HG02623 (cell line): ENCODE measurements at regions not wholly inside any gene's neighbourhood (a gene's known extent, or its start where the extent isn't known, plus 50 kb on each side); places are given as distances from the start of the nearest gene placed in this dataset.

ENCODE experiments used
- ATAC-seq: cut with Tn5 transposase; IDR thresholded peaks from one replicate; pipeline ENCODE4 v1.9.1; 2021; ENCODE audit warnings: moderate library complexity; ENCODE audit not compliant: unreplicated experiment

DNA sequence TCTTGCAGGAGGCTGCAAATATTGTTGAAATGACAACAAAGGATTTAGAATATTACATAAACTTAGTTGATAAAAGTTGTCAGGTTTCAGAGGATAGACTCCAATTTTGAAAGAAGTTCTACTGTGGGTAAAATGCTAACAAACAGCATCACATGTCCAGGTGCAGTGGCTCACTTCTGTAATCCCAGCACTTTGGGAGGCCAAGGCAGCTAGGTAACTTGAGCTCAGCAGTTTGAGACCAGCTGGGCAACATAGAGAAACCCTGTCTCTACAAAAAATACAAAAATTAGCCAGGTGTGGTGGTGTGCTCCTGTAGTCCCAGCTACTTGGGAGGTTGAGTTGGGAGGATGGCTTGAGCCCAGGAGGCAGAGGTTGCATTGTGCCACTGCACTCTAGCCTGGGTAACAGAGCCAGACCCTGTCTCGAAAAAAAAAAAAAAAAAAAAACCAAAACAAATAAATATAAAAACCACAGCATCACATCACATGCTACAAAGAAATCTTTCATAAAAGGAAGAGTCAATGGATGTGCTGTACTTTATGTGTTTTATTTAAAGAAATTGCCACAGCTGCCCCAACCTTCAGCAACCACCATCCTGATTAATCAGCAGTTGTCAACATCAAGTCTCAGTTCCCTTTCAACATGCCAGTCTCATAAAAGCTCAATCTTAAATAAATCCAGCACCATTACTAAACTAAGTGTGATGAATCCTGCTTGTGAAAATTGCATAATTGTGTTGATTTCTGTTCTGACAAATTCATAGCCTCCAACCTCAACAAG is 83.2 kb upstream of the MBL2 start:
- ATAC-seq: no peak

DNA sequence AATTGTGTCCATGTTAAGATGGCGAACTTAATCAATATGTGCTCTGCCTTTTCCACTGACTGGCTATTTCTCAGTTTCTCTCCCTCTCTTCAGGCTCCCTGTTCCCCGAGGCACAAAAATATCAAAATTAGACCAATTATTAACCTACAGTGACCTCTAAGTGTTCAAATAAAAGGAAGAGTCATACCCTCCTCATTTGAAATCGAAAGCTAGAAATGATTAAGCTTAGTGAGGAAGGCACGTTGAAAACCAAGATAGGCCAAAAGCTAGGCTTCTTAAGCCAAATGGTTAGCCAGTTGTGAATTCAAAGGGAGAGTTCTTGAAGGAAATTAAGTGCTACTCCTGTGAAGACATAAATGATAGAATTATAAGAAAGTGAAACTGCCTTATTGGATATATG is 81.1 kb upstream of the MBL2 start:
- no peak for ATAC-seq

DNA sequence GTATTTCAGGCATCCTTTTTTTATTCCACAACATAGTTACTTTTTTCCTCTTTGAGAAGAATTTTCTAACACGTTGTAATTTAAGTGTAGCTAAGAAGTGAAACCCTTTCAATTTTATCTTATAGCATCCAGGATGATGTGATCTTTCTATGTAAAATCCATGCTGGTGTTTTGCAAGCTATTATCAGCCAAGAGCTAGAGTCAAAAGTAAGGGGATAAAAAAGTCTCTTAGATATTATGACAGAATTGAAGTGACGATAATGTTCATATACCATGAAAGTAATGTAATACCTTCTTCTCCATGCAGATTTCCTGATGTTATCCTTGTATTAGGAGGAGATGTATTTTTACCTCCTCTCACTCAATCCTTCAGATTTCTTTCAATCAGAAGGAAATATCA is 64.2 kb upstream of the MBL2 start:
- no peak for ATAC-seq
